ENCODE measurements at regions not wholly inside any gene's neighbourhood (a gene's known extent, or its start where the extent isn't known, plus 50 kb on each side); places are given as distances from the start of the nearest gene placed in this dataset.

GRCh38 chr10:43945908-43946307 lies 297.2 kb upstream of the ZNF32 start:
- DNase-seq, result no peak

DNA sequence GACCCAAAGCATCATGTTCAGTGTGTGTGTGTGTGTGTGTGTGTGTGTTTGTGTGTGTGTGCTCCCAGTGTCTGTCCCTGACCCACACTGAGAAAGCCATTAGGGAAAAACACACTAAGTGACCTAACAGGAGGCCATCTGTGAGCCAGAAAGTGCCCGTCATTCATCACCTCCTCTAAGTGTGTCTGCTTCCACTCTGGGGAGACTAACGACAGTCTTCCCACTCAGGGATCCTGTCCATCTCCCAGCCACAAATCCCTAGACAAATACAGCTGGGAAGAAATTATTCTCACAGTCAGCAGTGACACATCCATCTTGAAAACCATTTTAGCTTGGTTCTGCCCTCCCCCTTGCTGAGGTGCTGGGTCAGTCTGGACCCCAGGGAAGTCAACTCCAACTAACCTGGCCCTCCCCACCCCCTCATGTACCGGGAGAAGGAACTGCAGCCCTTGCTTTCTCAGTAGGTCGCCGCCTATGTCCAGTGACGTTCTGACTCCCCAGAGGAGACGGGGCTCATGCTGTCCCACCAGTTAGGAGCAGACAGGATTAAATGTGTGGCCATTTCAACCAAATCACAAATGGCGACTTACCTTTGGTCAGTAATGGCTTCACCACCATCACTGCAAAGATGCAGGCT lies 296.5 kb upstream of the ZNF32 start:
- DNase-seq, result no peak

DNA sequence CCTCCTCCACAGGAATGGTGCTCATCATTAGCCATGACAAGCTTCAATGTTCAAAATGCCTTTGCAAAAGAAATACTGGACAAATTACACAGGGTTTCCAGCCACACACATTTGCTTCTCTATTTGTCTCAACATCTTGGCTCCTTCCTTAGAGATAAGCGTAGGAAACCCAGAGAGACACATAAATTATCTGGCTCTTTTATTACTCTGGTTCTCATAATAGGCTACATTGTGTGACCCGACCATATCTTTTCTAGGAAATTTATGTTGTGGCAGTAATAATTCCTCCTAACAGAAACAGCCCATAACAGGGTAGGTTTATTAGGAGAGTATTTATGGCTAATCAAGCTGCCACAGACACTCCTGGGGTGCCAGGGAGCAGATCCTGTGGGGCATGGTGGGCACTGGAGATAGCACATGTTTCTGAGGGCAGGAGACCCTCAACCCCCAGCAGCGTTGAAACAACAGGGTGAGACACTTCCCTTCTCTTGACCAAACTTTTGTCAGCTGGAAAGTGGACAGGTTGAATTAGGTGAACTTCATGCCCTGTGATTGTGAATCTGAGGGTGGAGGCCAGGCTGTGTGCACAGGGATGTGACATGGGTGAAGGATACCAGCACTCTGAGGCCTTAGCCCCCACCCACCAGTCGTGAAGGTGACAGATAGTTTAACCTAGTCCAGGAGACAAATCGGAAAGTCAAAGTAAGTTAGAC lies 295.9 kb upstream of the ZNF32 start:
- DNase-seq, result no peak

DNA sequence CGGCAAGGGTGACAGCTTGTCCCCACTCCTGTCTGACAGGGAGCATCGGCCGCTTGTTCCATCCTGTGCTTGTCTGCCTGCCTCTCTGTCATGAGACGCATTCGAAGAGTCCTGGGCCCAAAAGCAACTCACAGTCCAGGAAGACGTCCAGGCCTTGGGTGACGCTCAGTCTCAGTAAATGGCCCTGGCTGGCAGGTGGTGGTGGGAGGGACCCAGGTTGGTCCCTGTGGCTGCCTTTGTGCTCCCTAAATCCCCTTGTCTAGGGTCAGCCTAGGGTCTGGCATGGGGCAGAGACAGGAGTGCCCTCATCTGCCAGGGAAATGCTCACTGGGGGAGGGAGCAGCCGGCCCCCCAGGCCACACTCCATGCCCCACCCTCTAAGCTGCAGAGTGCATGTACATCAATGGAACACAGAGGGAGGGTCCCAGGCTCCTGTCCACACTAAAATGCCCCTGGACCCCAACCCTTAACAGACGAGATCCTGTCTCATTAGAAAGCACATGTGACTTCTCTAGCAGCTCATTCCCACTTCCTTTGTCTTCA lies 295.2 kb upstream of the ZNF32 start:
- DNase-seq, result no peak

DNA sequence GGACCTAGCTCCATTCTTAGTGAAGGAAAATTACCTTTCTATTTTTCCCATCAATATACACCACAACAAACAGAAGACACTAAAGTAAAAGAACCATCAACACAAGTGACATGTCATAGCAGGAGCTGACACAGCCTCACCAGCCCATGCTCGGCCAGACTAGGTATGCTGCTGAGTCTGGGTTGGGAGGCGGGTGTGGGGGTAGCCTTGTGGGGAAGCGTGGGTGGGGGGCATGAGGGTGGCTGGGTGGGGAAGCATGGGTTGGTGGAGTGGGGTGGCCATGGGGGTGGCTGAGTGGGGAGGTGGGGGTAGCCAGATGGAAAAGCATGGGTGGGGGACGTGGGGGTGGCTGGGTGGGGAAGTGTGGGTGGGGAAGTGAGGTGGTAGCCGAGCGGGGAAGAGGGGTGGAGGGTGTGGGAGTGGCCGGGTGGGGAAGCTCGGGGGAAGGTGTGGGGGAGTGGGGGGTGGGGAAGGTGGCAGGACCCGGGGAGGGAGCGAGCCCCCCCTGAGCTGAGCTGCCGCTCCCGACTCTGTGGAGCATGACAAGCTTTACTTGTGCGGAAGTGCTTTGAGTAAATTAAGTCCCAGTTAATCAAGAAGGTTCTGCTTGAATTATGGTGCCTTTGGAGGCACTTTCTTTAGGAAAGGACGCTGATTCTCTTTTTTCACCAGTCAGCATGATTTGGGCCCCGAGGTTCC lies 294.6 kb upstream of the ZNF32 start:
- no peak for DNase-seq

GRCh38 chr10:43942096-43942850 lies 293.6 kb upstream of the ZNF32 start:
- DNase-seq, result no peak

- no peak for DNase-seq
These were observed 292.5 kb upstream of the ZNF32 start for GRCh38 chr10:43940898-43941837.

GRCh38 chr10:43939939-43940820 lies 291.5 kb upstream of the ZNF32 start:
- no peak for DNase-seq

- DNase-seq, result no peak
These were observed 290.8 kb upstream of the ZNF32 start for GRCh38 chr10:43939389-43939938.

- no peak for DNase-seq
These were observed 290.1 kb upstream of the ZNF32 start for GRCh38 chr10:43938810-43939209.

DNA sequence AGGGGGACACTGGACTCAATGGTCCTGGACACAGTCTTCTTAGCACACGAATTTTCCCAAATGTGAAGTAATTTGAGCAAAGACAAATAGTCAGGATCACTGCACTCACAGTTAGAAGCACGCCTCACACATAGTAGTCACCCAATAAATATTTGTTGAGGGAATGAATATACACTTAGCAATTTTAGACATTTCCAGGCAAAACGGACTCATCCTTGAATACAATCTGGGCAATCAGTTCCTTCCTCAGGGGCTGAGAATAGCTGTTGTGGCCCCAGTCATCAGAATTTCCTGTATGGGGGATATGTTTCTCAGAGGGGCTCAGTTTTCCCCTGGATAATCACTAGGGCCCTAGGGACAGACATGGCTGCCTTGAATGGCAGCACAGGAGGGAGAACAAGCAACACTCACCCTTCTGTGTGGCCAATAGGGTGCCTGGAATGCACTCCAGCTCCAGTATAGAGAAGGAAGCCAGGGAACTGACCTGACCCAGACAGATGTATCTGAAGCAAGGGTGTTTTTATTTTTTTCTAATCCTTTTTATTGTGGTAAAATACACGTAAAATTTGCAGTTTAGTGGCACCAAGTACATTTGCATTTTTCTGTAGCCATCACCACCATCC lies 282.7 kb upstream of the ZNF32 start:
- DNase-seq, result no peak

- DNase-seq, result no peak
These were observed 282.1 kb upstream of the ZNF32 start for GRCh38 chr10:43930777-43931176.

- DNase-seq, result no peak
These were observed 281.6 kb upstream of the ZNF32 start for GRCh38 chr10:43930243-43930642.

GRCh38 chr10:43929122-43929521 lies 280.4 kb upstream of the ZNF32 start:
- no peak for DNase-seq

DNA sequence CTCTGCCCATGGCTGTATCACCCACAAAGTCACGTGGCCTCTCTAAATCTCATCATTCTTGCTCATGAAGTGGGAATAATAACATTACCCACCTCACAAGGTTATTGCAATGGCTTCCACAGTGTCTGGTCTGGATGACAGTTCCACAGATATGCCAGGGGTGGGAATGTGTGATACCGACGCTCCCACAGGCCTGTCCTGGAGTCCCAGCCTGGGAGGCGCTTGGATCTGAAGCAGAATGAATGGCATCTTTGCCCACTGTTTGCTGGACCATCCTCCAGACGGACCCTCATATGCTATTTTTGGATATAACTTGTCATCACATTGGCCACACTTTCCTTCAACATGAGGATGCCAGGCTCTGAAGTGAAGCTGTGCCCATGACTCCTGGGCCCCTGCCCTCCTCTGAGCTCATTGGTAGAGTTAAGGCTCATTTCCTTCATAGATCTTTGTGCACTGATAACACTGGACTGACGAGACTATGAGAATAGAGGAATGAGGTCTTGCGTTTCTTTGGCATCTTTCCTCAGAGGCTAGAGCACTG lies 279.8 kb upstream of the ZNF32 start:
- DNase-seq, result no peak

- no peak for DNase-seq
These were observed 278.3 kb upstream of the ZNF32 start for GRCh38 chr10:43926875-43927406.

GRCh38 chr10:43926371-43926770 lies 277.7 kb upstream of the ZNF32 start:
- no peak for DNase-seq

DNA sequence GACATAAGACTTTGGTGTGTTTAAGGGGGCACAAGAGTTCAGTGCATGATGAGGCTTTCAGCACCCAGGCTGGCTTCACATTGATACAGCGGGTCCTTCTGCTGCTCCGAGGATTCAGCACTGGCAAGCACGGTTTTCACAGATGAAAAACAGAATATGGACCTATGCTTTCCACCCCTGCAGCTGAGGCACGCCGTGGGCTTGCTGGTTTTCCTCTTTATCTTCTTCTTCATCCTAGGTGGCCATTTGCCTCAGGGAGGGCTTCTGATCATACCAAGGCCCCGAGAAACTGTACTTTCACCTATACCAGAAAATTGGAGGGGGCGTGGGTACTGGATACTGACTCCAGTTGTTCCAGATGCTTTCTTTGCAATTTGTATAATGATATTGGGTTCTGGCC lies 277.1 kb upstream of the ZNF32 start:
- DNase-seq, result no peak

DNA sequence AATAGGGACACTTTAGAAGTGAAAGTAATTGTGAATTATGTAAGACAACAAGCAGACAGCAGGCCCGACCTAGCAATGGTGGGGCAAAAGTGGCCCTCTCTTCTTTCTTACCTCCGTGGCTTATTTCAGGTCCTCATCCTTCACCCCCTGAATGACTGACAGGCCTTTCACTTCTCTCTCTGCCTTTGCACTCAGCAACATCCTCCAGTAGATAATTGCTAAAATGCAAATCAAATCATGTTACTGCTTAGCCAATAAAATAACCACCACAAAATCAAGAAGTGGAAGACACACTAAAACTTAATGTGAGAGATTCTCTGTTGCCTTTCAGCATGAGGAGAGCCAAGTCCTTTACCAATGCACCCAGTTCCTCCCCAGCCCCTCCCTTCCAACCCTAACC lies 274.6 kb upstream of the ZNF32 start:
- no peak for DNase-seq

All from CD4-positive, alpha-beta T cell treated with Interleukin-17A for 4 hours (primary cell).